RCC 7860 (cell line): ENCODE measurements at regions not wholly inside any gene's neighbourhood (a gene's known extent, or its start where the extent isn't known, plus 50 kb on each side); places are given as distances from the start of the nearest gene placed in this dataset.

Experiments
- DNase-seq: peaks from one replicate; pipeline ENCODE4 v3.0.0-alpha.2; 2015; ENCODE audit warnings: low spot score
- FAIRE-seq: peaks from 2 replicates; lab custom pipeline; 2012; peaks lifted over from hg19 to GRCh38; lab: Jason Lieb, UNC

- no peak for FAIRE-seq
- DNase-seq = no peak
Observed at GRCh38 chr14:100381395-100382105, 58.4 kb downstream of the SLC25A47 start.

- DNase-seq (no peak), FAIRE-seq (no peak)
Observed at GRCh38 chr14:100382106-100382455, 58.9 kb downstream of the SLC25A47 start.

- DNase-seq (peak; percentile 8), FAIRE-seq (no peak)
Observed at GRCh38 chr14:100383727-100384158, 60.6 kb downstream of the SLC25A47 start.

- FAIRE-seq (no peak), DNase-seq (no peak)
Observed at GRCh38 chr14:100384277-100384676, 61.1 kb downstream of the SLC25A47 start.

- FAIRE-seq (no peak), DNase-seq (no peak)
Observed at GRCh38 chr14:100384819-100385813, 62.0 kb downstream of the SLC25A47 start.

- DNase-seq (no peak), FAIRE-seq (no peak)
Observed at GRCh38 chr14:100386121-100386520, 63.0 kb downstream of the SLC25A47 start.

GRCh38 chr14:100386846-100387245 lies 63.7 kb downstream of the SLC25A47 start:
- DNase-seq (no peak), FAIRE-seq (no peak)

GRCh38 chr14:100387450-100387849 lies 64.3 kb downstream of the SLC25A47 start:
- no peak for DNase-seq
- no peak for FAIRE-seq

GRCh38 chr14:100388103-100389054 lies 65.2 kb downstream of the SLC25A47 start:
- FAIRE-seq (no peak), DNase-seq (no peak)

GRCh38 chr14:100389497-100390104 lies 66.5 kb downstream of the SLC25A47 start:
- DNase-seq (no peak), FAIRE-seq (no peak)

- DNase-seq = no peak
- FAIRE-seq = no peak
Observed at GRCh38 chr14:100391173-100391572, 68.0 kb downstream of the SLC25A47 start.

GRCh38 chr14:100391724-100392123 lies 68.6 kb downstream of the SLC25A47 start:
- FAIRE-seq (no peak), DNase-seq (no peak)

GRCh38 chr14:100392356-100392755 lies 69.2 kb downstream of the SLC25A47 start:
- FAIRE-seq (no peak), DNase-seq (no peak)

GRCh38 chr14:100393362-100393761 lies 70.2 kb downstream of the SLC25A47 start:
- no peak for DNase-seq
- no peak for FAIRE-seq

GRCh38 chr14:100393906-100394732 lies 71.0 kb downstream of the SLC25A47 start:
- FAIRE-seq = no peak

GRCh38 chr14:100394886-100395672 lies 71.9 kb downstream of the SLC25A47 start:
- DNase-seq (no peak), FAIRE-seq (no peak)

More at GRCh38 chr14:100393906-100394732, 71.0 kb downstream of the SLC25A47 start:
- DNase-seq = no peak

GRCh38 chr14:100396266-100396795 lies 73.2 kb downstream of the SLC25A47 start:
- no peak for DNase-seq
- FAIRE-seq = no peak

- FAIRE-seq = no peak
- no peak for DNase-seq
Observed at GRCh38 chr14:100397005-100397404, 73.9 kb downstream of the SLC25A47 start.
